NT2/D1 (cell line): ENCODE measurements at regions not wholly inside any gene's neighbourhood (a gene's known extent, or its start where the extent isn't known, plus 50 kb on each side); places are given as distances from the start of the nearest gene placed in this dataset.

ENCODE experiments used
- SUZ12 ChIP-seq: IDR thresholded peaks from 2 replicates; pipeline ENCODE4 v1.6.1; 2011; ENCODE audit not compliant: insufficient read length, insufficient read depth; ENCODE audit errors: extremely low read depth
- YY1 ChIP-seq: IDR thresholded peaks from 2 replicates; pipeline ENCODE4 v1.6.1; 2011; ENCODE audit not compliant: insufficient read length, insufficient read depth

- TF ChIP-seq YY1 (no peak), SUZ12 (no peak)
These were observed 163.8 kb downstream of the TMEM200A start for GRCh38 chr6:130529569-130530149.
